GM19240 (cell line): ENCODE measurements at regions not wholly inside any gene's neighbourhood (a gene's known extent, or its start where the extent isn't known, plus 50 kb on each side); places are given as distances from the start of the nearest gene placed in this dataset.
"Not testable (repeated sequence)": the region's sequence is repeated elsewhere in the genome, so short reads cannot be mapped to it uniquely, and the experiment has no call there.

Experiments used
- DNase-seq: peaks from one replicate; pipeline ENCODE4 v3.0.0; 2011; ENCODE audit warnings: low spot score; ENCODE audit not compliant: insufficient read length

DNA sequence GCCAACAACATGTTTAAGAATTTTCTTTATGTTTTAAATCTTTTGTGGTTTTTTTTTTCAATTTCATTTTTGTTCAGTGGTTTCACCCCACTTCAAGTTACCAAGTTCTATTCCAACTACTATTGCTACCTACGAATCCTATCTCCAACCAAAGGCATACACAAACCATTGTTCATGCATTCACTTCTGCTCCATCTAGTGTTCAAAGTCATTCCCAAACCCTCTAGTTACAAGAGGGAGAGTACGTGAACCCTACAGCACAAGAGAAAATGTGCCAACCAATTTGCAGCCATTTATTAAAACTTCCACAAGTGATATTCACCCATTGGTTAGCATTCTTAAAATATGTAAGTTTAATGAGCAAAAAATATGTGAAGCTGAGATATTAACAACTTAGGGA is 295.1 kb upstream of the KYNU start:
- no peak for DNase-seq

- DNase-seq, result no peak
These were observed 296.0 kb upstream of the KYNU start for GRCh38 chr2:142581491-142581890.

DNA sequence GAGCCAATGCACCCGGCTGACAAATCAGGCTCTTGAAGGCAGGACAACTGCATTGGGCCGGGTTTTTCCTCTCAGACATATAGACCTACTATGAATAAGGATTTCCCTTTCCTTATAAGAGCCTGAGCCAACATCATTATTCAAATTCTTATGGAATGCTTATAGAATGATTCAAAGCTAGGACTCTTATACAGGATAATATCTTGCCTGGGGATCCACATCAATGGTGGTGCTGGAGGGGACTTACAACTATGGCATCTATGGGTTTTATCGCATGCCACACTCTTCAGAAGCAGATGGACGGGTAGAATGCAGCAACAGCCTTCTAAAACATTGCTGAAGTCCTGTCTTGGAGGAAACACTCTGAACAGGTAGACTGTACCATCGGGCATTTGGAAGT is 296.8 kb upstream of the KYNU start:
- no peak for DNase-seq

- no peak for DNase-seq
These were observed 301.9 kb upstream of the KYNU start for GRCh38 chr2:142575561-142575960.

DNA sequence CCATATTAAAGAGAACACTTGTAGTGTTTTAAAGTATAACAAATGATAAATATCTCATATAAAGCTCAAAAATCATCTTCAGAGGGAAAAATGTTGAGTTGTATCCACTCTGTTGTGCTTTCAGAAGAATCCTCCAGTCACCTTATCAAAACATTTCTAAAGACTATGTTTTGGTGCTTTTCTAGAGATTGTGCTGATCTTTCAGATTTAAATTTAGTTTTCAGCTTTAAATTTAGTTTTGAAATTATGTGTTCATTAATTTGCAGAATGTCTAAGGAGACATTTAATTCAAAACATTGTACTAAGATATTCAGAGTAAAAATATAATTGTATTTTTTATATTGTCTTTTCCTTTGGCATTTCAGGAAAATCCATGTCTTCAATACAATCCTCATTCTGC is 303.1 kb upstream of the KYNU start:
- DNase-seq, result no peak

GRCh38 chr2:142572346-142573132 is 304.9 kb upstream of the KYNU start:
- DNase-seq, result no peak

- no peak for DNase-seq
These were observed 305.5 kb upstream of the KYNU start for GRCh38 chr2:142571934-142572333.

DNA sequence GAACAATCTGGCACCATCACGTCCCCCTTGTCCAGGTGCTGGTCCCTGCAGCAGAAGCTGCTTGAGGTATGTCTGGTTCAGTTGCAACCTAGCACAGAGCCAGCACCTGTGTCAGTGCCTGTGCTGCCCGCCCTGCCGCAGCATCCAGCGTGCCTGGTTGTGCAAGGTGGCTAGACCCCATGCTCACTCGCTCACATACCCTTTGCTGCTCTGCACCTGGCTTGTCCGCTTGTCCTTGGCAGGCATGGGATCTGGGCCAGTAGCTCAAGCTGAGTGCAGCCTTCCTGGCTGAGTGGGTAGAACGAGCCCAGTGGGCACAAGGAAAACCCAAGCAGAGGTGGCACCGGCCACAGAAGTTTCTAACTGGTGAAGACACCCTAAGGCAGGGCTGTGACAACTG is 314.6 kb upstream of the KYNU start:
- no peak for DNase-seq

DNA sequence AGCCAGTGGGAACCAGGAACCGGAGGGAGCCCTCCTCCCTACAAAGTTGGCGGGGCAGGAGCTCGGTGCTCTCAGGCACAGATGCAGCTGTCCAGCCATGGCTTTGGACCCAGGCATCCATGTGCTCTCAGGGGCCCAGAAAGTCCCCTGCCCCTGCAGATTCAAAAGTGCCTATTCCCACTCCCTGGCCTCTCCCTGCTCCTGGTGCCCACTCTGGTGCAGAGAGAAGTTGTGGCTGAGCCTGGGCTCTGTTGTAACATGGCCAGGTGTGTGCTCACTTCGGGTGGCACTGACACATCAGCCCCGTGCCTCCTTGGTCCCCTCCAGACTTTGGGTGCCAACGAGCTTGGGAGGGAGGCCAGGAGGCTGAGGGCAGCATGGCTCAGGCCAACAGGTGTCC is 315.8 kb upstream of the KYNU start:
- no peak for DNase-seq

GRCh38 chr2:142557391-142557790 is 320.1 kb upstream of the KYNU start:
- no peak for DNase-seq

- not testable (repeated sequence) for DNase-seq
These were observed 331.5 kb upstream of the KYNU start for GRCh38 chr2:142545999-142546398.

GRCh38 chr2:142545036-142545435 is 332.4 kb upstream of the KYNU start:
- DNase-seq, result no peak

DNA sequence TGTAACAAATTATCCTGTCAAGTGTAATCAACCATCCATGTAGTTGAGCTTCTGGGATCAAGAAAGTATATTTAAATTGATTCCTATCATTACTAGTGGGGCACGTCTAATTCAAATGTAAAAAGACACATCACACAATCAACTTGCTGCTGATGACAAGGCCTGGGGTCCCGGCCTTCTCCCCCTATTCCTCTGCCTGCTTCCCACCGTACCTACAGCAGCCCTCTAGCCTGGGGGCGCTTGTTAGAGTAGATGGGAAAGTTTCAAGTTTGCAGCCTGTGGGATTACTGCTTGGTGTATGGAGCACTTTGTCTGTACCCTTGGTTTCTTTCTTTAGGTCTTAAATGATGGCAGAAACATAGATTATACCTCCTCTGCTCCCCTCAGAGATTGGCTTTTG is 333.3 kb upstream of the KYNU start:
- no peak for DNase-seq

DNA sequence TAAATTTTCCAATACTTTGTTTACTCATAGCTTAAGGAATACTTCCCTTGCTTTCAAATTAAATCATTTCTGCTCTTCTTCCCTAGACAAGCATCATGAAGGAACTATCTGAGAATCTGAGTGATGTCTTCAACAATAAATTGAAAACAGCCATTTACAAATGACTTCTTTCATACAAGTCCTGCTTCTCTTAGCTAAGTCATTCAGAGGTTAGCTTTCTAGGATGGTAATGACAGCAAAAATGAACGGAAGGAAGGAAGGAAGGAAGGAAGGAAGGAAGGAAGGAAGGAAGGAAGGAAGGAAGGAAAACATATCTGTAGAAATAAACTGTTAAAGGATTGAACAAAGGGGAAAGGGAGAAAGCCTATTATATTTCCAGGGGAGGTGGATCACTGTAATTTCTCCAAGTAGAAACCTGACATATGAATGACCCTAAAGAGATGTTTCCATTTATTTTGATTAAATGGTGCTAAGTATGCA is 335.0 kb upstream of the KYNU start:
- DNase-seq, result no peak

DNA sequence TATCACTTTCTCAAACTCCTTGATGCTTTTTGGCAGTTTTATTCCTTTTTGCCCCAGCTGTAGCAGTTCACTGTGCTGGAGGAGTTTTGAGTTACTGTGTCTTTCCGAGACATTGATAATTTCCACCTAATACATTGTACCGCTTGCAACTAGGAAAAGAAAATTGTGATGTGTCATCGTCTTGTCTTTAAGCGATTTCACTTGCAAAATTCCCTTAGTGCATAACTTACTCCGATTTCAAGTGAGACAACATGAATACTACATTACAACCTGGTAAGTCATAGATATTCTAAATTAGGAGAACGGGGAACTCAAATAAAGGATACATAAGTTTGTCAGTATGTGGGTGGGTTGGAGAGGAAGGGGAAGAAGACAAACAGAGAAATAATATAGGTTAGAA is 340.5 kb upstream of the KYNU start:
- DNase-seq, result no peak

DNA sequence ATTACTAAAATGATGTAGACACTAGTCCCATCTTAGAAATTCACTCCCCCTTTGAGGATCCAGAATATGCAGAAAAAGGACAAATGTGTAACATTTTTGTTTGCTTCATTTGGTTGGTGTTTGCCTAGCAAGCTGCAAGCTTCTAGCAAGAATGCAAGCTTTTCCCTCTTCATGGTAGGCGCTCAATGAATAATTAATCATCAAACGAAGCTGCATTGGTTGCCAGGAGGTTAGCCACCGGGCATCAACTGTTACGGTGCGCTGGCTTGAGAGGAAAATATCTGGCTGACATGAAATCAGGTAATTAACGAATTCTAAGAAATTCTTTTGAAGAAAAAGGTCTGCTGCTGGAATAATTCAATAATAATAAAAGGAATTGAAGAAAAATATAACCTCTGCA is 341.0 kb upstream of the KYNU start:
- no peak for DNase-seq

DNA sequence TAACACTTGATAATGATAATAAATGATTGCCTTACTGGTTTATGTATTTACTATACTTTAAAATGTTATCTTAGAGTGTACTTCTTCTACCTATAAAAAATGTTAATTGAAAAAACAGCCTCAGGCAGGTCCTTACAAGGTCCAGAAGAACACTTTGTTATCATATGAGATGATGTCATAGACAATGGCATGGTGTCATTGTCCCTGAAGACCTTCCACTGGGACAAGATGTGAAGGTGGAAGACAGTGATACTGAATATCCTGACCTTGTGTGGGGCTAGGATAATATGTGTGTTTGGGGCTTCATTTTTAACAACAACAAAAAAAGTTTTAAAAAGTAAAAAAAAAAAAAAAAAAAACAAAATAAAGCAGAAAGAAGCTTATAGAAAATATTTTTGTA is 342.2 kb upstream of the KYNU start:
- DNase-seq, result no peak

- no peak for DNase-seq
These were observed 344.3 kb upstream of the KYNU start for GRCh38 chr2:142533177-142533576.

GRCh38 chr2:142531377-142531776 is 346.1 kb upstream of the KYNU start:
- DNase-seq, result no peak

- DNase-seq, result no peak
These were observed 351.7 kb upstream of the KYNU start for GRCh38 chr2:142525720-142526119.

GRCh38 chr2:142521492-142521891 is 356.0 kb upstream of the KYNU start:
- DNase-seq, result no peak

DNA sequence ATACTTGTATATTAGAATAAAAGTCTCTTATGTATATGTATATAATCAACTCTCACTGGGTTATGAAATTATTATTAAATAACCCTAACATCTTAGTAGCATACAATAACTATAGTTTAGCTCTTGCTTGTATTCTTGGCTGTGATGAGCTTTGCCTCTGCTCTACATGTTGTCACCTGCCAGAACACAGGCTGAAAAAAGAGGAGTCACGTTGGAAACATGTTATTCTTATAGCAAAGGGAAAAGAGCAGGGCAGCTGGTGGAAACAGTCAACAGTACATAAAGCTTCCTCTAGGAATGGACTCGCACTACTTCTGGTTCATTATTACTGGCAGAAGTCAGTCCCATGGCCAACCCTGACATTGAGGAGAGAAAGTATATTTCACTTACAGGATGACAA is 362.0 kb upstream of the KYNU start:
- no peak for DNase-seq

GRCh38 chr2:142509401-142509800 is 368.1 kb upstream of the KYNU start:
- no peak for DNase-seq

- no peak for DNase-seq
These were observed 372.7 kb upstream of the KYNU start for GRCh38 chr2:142504754-142505153.
